Thyroid gland (tissue), 4 donors: ENCODE measurements at regions not wholly inside any gene's neighbourhood (a gene's known extent, or its start where the extent isn't known, plus 50 kb on each side); places are given as distances from the start of the nearest gene placed in this dataset.

Experiments
- CTCF ChIP-seq, 6 experiments: fragments of 200-600 bp in 3 of 6; fragments of 450-650 bp in 3 of 6; sonication (generic) in 3 of 6; IDR thresholded peaks; one replicate each; pipeline ENCODE4 v1.5.1; 2016 to 2019; ENCODE audit warnings: antibody characterized with exemption in 6 of 6, mild to moderate bottlenecking in 2 of 6, inconsistent platforms in 1 of 6, moderate library complexity in 1 of 6
- POLR2A ChIP-seq, 2 donors: fragments of 450-650 bp; IDR thresholded peaks; one replicate each; pipeline ENCODE4 v1.6.1; 2017; ENCODE audit warnings: antibody characterized with exemption in 2 of 2, mild to moderate bottlenecking in 2 of 2, moderate library complexity in 1 of 2

- TF ChIP-seq CTCF (IDR thresholded peaks at IDR 0.05) = no peak
- no peak for TF ChIP-seq POLR2A (IDR thresholded peaks at IDR 0.05)
Observed at GRCh38 chr4:125547836-125548235, 233.1 kb downstream of the FAT4 start.
